ENCODE measurements at regions not wholly inside any gene's neighbourhood (a gene's known extent, or its start where the extent isn't known, plus 50 kb on each side); places are given as distances from the start of the nearest gene placed in this dataset.
"Not testable (repeated sequence)": the region's sequence is repeated elsewhere in the genome, so short reads cannot be mapped to it uniquely, and the experiment has no call there.

GRCh38 chr14:30072454-30072853 lies 144.8 kb upstream of the PRKD1 start:
- not testable (repeated sequence) for DNase-seq

- no peak for DNase-seq
Measured at GRCh38 chr14:30077946-30078345, 150.3 kb upstream of the PRKD1 start.

GRCh38 chr14:30078811-30079402 lies 151.3 kb upstream of the PRKD1 start:
- DNase-seq = no peak

- no peak for DNase-seq
Measured at GRCh38 chr14:30082486-30082885, 154.8 kb upstream of the PRKD1 start.

- DNase-seq = no peak
Measured at GRCh38 chr14:30084811-30085210, 157.2 kb upstream of the PRKD1 start.

- no peak for DNase-seq
Measured at GRCh38 chr14:30085943-30086342, 158.3 kb upstream of the PRKD1 start.

- DNase-seq = no peak
Measured at GRCh38 chr14:30088620-30089019, 161.0 kb upstream of the PRKD1 start.

- DNase-seq = no peak
Measured at GRCh38 chr14:30108975-30109700, 181.5 kb upstream of the PRKD1 start.

- DNase-seq = no peak
Measured at GRCh38 chr14:30114051-30114450, 186.4 kb upstream of the PRKD1 start.

GRCh38 chr14:30115756-30116155 lies 188.1 kb upstream of the PRKD1 start:
- DNase-seq = no peak

GRCh38 chr14:30118992-30119640 lies 191.5 kb upstream of the PRKD1 start:
- no peak for DNase-seq

- DNase-seq = no peak
Measured at GRCh38 chr14:30125322-30125979, 197.8 kb upstream of the PRKD1 start.

GRCh38 chr14:30129807-30130206 lies 202.2 kb upstream of the PRKD1 start:
- DNase-seq = no peak

GRCh38 chr14:30131581-30132097 lies 204.0 kb upstream of the PRKD1 start:
- DNase-seq = no peak

GRCh38 chr14:30132196-30132595 lies 204.5 kb upstream of the PRKD1 start:
- DNase-seq = no peak

GRCh38 chr14:30134936-30135335 lies 207.3 kb upstream of the PRKD1 start:
- DNase-seq = no peak

GRCh38 chr14:30138567-30138966 lies 210.9 kb upstream of the PRKD1 start:
- DNase-seq = no peak

- DNase-seq = no peak
Measured at GRCh38 chr14:30142216-30142615, 214.6 kb upstream of the PRKD1 start.

- DNase-seq = no peak
Measured at GRCh38 chr14:30143627-30144026, 216.0 kb upstream of the PRKD1 start.

GRCh38 chr14:30153717-30154116 lies 226.1 kb upstream of the PRKD1 start:
- DNase-seq = no peak

GRCh38 chr14:30156571-30156970 lies 228.9 kb upstream of the PRKD1 start:
- DNase-seq = no peak

GRCh38 chr14:30158299-30158698 lies 230.7 kb upstream of the PRKD1 start:
- no peak for DNase-seq

- DNase-seq = no peak
Measured at GRCh38 chr14:30159374-30159773, 231.7 kb upstream of the PRKD1 start.

- no peak for DNase-seq
Measured at GRCh38 chr14:30160608-30161007, 233.0 kb upstream of the PRKD1 start.

Data from stimulated activated naive CD4-positive, alpha-beta T cell (primary cell).